HEK293T (cell line): ENCODE measurements at regions not wholly inside any gene's neighbourhood (a gene's known extent, or its start where the extent isn't known, plus 50 kb on each side); places are given as distances from the start of the nearest gene placed in this dataset.

ENCODE experiments used
- CTCF ChIA-PET: fragments of 350-600 bp; formaldehyde crosslinking; extraction: SDS; loops from one replicate; lab custom pipeline; 2021; ENCODE audit warnings: antibody characterized with exemption, inconsistent platforms; lab: Yijun Ruan, JAX
- POLR2A ChIA-PET: fragments of 350-600 bp; formaldehyde crosslinking; extraction: SDS; loops from one replicate; lab custom pipeline; 2020; ENCODE audit warnings: antibody characterized with exemption, inconsistent platforms; lab: Yijun Ruan, JAX
- DNase-seq: peaks from one replicate; pipeline ENCODE4 v3.0.0; 2012; ENCODE audit warnings: mixed read lengths; ENCODE audit errors: extremely low spot score
- ARNT ChIP-seq: fragments of 450-650 bp; IDR thresholded peaks from 2 replicates; pipeline ENCODE4 v1.6.1; 2017; ENCODE audit warnings: mild to moderate bottlenecking
- BHLHE40 ChIP-seq: fragments of 450-650 bp; IDR thresholded peaks from 2 replicates; pipeline ENCODE4 v1.6.1; 2016; ENCODE audit warnings: mild to moderate bottlenecking, moderate library complexity, borderline replicate concordance
- CTBP1 ChIP-seq: fragments of 450-650 bp; IDR thresholded peaks from 2 replicates; pipeline ENCODE4 v1.6.1; 2016; ENCODE audit warnings: borderline replicate concordance
- ELF4 ChIP-seq: fragments of 450-650 bp; IDR thresholded peaks from 2 replicates; pipeline ENCODE4 v1.6.1; 2017; ENCODE audit warnings: antibody characterized with exemption
- FOXA1 ChIP-seq: fragments of 450-650 bp; IDR thresholded peaks from 2 replicates; pipeline ENCODE4 v1.6.1; 2016; ENCODE audit warnings: mild to moderate bottlenecking
- FOXK2 ChIP-seq: fragments of 450-650 bp; IDR thresholded peaks from 2 replicates; pipeline ENCODE4 v1.6.1; 2016; ENCODE audit warnings: mild to moderate bottlenecking
- FOXM1 ChIP-seq: fragments of 450-650 bp; IDR thresholded peaks from 2 replicates; pipeline ENCODE4 v1.6.1; 2017; ENCODE audit warnings: mild to moderate bottlenecking, borderline replicate concordance
- HDGF ChIP-seq: fragments of 450-650 bp; IDR thresholded peaks from 2 replicates; pipeline ENCODE4 v1.6.1; 2017; ENCODE audit warnings: antibody characterized with exemption, borderline replicate concordance
- L3MBTL2 ChIP-seq: fragments of 450-650 bp; conservative IDR thresholded peaks from 2 replicates; pipeline ENCODE4 v1.6.1; 2016; ENCODE audit warnings: mild to moderate bottlenecking
- LEF1 ChIP-seq: fragments of 450-650 bp; IDR thresholded peaks from 2 replicates; pipeline ENCODE4 v1.6.1; 2017; ENCODE audit warnings: mild to moderate bottlenecking, borderline replicate concordance
- NFRKB ChIP-seq: fragments of 450-650 bp; IDR thresholded peaks from 2 replicates; pipeline ENCODE4 v1.6.1; 2016; ENCODE audit warnings: mild to moderate bottlenecking, moderate library complexity
- SP1 ChIP-seq: fragments of 450-650 bp; IDR thresholded peaks from 2 replicates; pipeline ENCODE4 v1.6.1; 2017
- SUZ12 ChIP-seq: fragments of 450-650 bp; IDR thresholded peaks from 2 replicates; pipeline ENCODE4 v1.6.1; 2016; ENCODE audit warnings: mild to moderate bottlenecking
- TARDBP ChIP-seq: fragments of 450-650 bp; IDR thresholded peaks from 2 replicates; pipeline ENCODE4 v1.6.1; 2016
- ZNF384 ChIP-seq: fragments of 450-650 bp; IDR thresholded peaks from 2 replicates; pipeline ENCODE4 v1.6.1; 2016
- TF ChIP-seq, protein P1 (sequence below): fragments of 450-650 bp; IDR thresholded peaks from 2 replicates; pipeline ENCODE4 v1.6.1; 2016

DNA sequence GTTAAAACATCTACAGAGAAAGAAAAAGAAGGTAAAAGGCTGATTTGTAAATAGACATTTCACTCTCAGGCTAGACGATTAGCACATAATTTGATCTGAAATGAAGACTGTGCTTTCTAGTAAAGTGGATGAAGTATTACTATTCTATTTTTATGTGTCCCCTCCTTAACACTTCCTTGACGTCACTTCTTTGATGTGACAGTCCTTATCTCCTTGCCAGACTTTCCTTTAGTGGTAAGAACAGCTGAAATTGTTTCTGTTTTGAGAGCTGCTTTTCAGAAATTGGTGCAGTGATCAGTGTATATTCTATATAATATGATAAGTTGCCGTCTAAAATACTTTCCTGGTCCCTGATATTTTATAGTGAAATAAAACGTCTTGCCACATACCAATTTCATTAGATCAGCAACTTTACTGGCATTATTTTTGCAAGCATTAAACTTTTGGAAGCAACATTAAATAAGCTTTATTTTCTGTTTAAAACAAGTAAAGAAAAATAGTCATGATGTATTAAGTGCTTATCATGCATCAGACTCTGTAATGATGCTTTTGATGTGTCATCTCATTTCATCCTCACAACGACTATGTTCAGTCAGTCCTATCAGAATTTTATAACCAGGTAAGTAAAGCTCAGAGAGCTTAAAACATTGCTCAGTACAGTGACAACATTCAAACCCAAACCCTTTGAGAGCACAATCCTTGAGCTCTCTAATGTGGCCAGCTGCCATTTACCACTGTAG is 210.3 kb upstream of the PCDH9 start:
- TF ChIP-seq CTBP1 = no peak
- TF ChIP-seq HDGF = no peak
- TF ChIP-seq FOXA1 = no peak
- no peak for TF ChIP-seq LEF1
- TF ChIP-seq ZNF384 = no peak
- no peak for TF ChIP-seq SUZ12
- TF ChIP-seq FOXM1 = no peak
- TF ChIP-seq NFRKB = no peak
- TF ChIP-seq, protein P1, sequence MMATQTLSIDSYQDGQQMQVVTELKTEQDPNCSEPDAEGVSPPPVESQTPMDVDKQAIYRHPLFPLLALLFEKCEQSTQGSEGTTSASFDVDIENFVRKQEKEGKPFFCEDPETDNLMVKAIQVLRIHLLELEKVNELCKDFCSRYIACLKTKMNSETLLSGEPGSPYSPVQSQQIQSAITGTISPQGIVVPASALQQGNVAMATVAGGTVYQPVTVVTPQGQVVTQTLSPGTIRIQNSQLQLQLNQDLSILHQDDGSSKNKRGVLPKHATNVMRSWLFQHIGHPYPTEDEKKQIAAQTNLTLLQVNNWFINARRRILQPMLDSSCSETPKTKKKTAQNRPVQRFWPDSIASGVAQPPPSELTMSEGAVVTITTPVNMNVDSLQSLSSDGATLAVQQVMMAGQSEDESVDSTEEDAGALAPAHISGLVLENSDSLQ = no peak; the same call in 1 of the 2 replicates
- no peak for TF ChIP-seq ARNT
- no peak for TF ChIP-seq BHLHE40
- TF ChIP-seq SP1 = no peak
- no peak for TF ChIP-seq ELF4
- no peak for TF ChIP-seq TARDBP
- no peak for TF ChIP-seq L3MBTL2
- no peak for TF ChIP-seq FOXK2
- CTCF ChIA-PET = no interaction called here
- no peak for DNase-seq
- POLR2A ChIA-PET = no interaction called here

DNA sequence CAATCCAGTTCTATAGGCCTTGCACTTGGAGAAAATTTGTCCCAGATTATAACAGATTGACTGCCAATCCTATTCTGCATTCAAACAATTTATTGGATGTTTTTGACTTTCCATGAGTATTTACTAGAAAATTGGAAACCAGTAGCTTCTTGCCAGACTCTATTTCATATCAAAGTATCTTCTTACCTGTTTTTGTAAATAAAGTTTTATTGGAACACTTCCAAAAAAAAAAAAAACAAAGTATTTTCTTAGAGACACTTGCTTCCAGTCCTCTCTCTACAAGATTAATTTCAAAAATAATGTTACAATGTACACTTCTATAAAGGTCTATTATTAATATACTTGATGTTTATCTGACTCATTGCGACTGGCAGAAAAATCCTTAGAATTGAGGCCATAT is 209.2 kb upstream of the PCDH9 start:
- TF ChIP-seq ZNF384 = peak; percentile 90
- no peak for TF ChIP-seq LEF1
- no peak for DNase-seq
- ChIA-PET POLR2A (no interaction called here), CTCF (no interaction called here)

DNA sequence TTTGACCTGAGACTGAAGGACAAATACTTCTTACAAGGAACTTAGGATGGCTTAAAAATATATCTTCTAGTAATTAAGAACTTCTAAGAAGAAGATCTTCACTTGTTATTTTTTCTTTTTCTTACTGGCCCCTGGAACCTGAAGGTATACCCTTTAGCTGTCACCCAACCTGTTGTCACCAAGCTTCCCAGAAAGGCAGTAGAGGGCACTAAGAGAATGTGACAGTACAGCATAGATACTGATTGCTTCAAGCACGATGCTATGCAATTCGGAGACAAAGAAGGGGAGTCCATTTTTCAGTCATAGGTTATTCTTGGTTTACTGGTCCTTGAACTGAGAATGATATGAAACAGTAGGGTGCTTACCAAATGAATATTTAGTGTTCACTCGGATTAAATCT is 208.3 kb upstream of the PCDH9 start:
- TF ChIP-seq, protein P1 = peak; percentile 61
- no peak for TF ChIP-seq TARDBP
- TF ChIP-seq BHLHE40 = no peak
- TF ChIP-seq FOXA1 = no peak
- TF ChIP-seq L3MBTL2 = no peak
- POLR2A ChIA-PET = no interaction called here
- CTCF ChIA-PET = no interaction called here
- DNase-seq = peak; percentile 58

DNA sequence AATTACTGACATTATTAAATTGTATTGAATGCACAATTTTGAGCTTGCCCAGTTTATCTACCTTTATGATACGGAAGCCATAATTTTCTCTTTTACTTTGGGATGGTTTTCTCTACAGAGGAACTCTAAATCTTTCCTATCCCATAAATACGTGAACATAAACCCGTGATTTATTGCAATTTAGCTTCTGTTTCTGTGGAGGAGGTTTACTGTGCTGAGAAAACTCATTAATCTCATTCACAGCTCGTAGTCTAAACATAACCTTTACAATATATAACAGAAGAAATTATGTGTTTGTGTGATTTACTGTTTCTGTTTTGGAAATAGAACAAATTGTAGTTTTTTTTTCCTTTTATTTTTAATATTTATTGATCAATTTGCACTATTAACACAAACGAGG is 207.1 kb upstream of the PCDH9 start:
- ChIA-PET CTCF (interaction anchor here (0.6 to 0.7 kb wide), 2 partner anchors 21 to 23 kb away, joined by 3 to 4 read pairs; no protein-coding TSS in a partner anchor), POLR2A (no interaction called here)
- DNase-seq = peak; percentile 53
- TF ChIP-seq CTBP1 = peak; percentile 94; the same call in 1 of the 2 replicates
- peak; percentile 41; the same call in 1 of the 2 replicates for TF ChIP-seq ZNF384
- TF ChIP-seq FOXK2 = peak; percentile 52; the same call in 1 of the 2 replicates
- TF ChIP-seq SUZ12 = no peak
- TF ChIP-seq LEF1 = no peak
- no peak for TF ChIP-seq HDGF
- TF ChIP-seq, protein P1 = peak; percentile 97
- no peak; the same call in 1 of the 2 replicates for TF ChIP-seq FOXA1

DNA sequence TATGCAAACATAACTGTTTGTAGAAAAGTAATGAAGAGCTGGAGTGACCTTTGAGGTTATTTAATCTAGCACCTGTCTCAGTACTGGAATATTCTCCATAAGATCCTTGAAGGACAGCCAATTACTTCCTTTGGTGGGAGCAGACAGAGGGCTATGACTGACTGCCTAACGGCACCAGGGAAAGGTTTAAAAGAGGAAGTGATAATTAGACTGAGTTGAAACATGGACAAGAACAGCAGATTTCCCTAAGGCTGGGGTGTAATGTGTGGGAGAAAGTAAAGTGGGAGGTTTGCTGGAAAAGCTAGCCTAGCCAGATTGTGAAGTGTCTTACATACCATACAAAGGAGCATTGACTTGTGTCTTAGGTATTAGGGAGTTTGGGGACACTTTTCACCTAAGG is 191.3 kb upstream of the PCDH9 start:
- no peak for DNase-seq
- CTCF ChIA-PET = interaction anchor here (0.7 kb wide), 1 partner anchor 10 kb away, joined by 3 read pairs; no protein-coding TSS in a partner anchor
- TF ChIP-seq L3MBTL2 (no peak), LEF1 (no peak), TARDBP (no peak), SP1 (no peak), ARNT (no peak), FOXM1 (no peak), HDGF (no peak), BHLHE40 (no peak), ELF4 (no peak), CTBP1 (no peak), ZNF384 (no peak)
- TF ChIP-seq, protein P1 = no peak
- POLR2A ChIA-PET = no interaction called here
